ENCODE measurements at regions not wholly inside any gene's neighbourhood (a gene's known extent, or its start where the extent isn't known, plus 50 kb on each side); places are given as distances from the start of the nearest gene placed in this dataset.

DNA sequence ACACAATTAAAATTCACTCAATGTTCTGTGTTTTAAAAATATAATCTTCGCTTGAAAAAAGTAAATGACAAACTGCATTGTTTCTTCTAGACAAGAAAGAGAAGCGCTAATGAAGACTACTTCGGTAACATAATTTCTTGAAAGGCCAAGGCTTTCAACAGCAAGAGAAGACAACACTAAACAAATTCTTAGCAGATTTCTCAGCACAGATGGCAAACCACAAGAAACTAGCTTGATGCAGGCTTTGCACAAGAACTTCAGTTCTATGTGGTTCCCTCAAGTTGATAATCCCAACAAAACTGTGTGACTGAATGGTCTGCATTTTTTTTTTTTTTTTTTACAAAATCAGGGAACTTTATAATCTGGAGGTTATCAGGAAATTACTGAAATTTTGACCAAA, 447.4 kb upstream of the NRSN1 start:
- TF ChIP-seq, protein P1, sequence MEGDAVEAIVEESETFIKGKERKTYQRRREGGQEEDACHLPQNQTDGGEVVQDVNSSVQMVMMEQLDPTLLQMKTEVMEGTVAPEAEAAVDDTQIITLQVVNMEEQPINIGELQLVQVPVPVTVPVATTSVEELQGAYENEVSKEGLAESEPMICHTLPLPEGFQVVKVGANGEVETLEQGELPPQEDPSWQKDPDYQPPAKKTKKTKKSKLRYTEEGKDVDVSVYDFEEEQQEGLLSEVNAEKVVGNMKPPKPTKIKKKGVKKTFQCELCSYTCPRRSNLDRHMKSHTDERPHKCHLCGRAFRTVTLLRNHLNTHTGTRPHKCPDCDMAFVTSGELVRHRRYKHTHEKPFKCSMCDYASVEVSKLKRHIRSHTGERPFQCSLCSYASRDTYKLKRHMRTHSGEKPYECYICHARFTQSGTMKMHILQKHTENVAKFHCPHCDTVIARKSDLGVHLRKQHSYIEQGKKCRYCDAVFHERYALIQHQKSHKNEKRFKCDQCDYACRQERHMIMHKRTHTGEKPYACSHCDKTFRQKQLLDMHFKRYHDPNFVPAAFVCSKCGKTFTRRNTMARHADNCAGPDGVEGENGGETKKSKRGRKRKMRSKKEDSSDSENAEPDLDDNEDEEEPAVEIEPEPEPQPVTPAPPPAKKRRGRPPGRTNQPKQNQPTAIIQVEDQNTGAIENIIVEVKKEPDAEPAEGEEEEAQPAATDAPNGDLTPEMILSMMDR (IDR thresholded peaks at IDR 0.05): no peak
- Histone ChIP-seq H3K4me1 (no peaks in the 10 kb centered on the region), H3K9me3 (no peaks in the 10 kb centered on the region), H3K36me3 (no peaks in the 10 kb centered on the region), H3K27me3 (no peaks in the 10 kb centered on the region), H3K4me3 (no peak overlapping the region), H3K9ac (ENCODE audit: low read depth in 2 of 2, low read length in 2 of 2) (no peak overlapping the region), H3K27ac (no peak overlapping the region)
- no peak for DNase-seq
- intact Hi-C loops (cut with DNase I): no loop called here

DNA sequence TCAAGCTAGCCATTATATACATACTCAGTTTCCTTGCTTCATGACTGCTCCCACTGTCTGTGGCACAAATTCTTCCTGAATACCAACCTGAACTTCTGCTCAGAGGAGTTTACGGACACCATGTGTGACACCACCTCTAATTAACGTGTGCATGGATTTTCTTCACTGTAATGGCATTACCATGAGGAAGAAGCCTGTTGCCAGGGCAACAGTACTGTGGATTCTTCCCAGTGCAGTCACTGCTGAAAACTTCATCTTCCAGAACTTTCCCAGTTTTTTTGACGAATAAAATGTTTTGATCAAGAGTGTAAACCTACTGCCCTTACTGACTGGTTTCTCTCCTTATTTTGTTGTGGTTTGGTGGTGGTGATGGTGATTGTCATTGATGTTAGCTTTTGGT, 444.3 kb upstream of the NRSN1 start:
- H3K27me3 ChIP-seq: no peaks in the 10 kb centered on the region
- no peaks in the 10 kb centered on the region for H3K36me3 ChIP-seq
- H3K9ac ChIP-seq (ENCODE audit: low read depth in 2 of 2, low read length in 2 of 2): no peak overlapping the region
- H3K4me1 ChIP-seq: no peaks in the 10 kb centered on the region
- H3K9me3 ChIP-seq: no peaks in the 10 kb centered on the region
- no peak overlapping the region for H3K27ac ChIP-seq
- intact Hi-C loops (cut with DNase I): no loop called here
- H3K4me3 ChIP-seq: no peak overlapping the region
- no peak for DNase-seq
- TF ChIP-seq, protein P1 (IDR thresholded peaks at IDR 0.05): no peak

DNA sequence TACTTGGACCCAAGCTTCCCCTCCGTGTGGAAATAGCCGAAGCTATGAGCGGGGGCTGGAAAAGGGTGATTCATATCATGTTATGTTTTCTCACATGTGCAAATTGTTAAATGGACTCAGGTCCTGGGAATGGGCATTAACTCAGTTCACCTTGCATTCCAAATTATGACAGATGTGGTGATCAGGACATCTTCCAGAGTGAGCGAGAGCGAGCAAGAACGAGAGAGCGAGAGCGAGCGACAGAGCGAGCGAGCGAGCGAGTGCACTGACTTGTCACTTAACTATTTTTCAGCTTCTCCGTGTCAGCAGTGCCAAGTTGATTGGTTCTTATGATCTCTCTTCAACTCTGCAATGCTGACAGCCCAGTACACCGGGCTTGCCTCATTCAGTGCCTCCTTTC, 437.4 kb upstream of the NRSN1 start:
- H3K9ac ChIP-seq (ENCODE audit: low read depth in 2 of 2, low read length in 2 of 2): no peak overlapping the region
- no peak overlapping the region for H3K4me3 ChIP-seq
- no peaks in the 10 kb centered on the region for H3K36me3 ChIP-seq
- no peaks in the 10 kb centered on the region for H3K4me1 ChIP-seq
- H3K9me3 ChIP-seq: no peaks in the 10 kb centered on the region
- intact Hi-C loops (cut with DNase I): no loop called here
- no peak overlapping the region for H3K27ac ChIP-seq
- DNase-seq: no peak
- TF ChIP-seq, protein P1 (IDR thresholded peaks at IDR 0.05): no peak
- H3K27me3 ChIP-seq: no peaks in the 10 kb centered on the region

DNA sequence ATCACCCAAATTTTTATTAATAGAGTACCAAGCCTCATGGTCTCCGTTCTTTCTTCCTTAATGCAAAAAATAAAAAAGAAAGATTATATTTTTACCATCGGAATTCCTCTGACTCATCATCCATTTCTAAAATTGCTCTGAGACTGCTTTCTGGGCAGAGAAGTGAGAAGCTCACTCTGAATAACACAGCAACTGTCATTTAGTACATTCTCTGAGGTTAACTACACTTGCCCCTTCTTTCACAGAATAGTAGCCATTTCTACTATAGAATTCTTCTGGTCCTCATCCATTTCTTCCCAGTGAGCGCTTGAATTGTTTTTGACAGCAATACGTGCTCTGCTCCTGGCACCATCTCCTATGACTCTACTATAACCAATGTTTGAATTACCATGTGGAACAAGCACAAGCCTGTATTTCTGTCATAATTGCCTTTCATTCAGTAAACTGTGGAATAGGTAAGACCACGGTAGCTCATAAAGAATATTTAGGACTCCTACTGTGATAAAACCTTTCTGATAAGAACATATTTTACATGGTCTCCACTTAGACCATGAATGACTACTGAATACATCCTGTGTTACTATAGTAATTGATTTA, 435.5 kb upstream of the NRSN1 start:
- DNase-seq: no peak
- Histone ChIP-seq H3K4me1 (no peaks in the 10 kb centered on the region), H3K36me3 (no peaks in the 10 kb centered on the region), H3K4me3 (no peak overlapping the region), H3K27me3 (no peaks in the 10 kb centered on the region), H3K9me3 (no peaks in the 10 kb centered on the region), H3K9ac (ENCODE audit: low read depth in 2 of 2, low read length in 2 of 2) (no peak overlapping the region), H3K27ac (no peak overlapping the region)
- TF ChIP-seq, protein P1 (IDR thresholded peaks at IDR 0.05): no peak
- intact Hi-C loops (cut with DNase I): no loop called here

DNA sequence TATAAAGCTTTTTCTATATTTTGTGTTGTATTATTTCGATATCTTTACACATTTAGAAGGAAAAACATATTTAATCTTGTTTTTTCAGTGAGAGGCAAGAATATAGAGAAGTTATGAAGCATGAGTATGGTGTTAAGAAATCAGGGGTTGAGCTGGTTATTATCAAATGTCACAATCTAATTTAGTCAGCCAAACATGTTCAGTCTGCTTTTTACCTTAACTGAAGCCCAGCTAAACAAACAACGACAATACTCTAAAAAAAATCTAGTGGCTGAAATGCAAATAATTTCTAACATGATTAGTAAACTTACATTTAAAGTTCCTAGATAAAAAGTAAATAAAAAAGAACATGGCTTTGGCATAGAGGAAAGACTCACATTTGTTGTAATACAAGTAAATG, 433.8 kb upstream of the NRSN1 start:
- H3K9ac ChIP-seq (ENCODE audit: low read depth in 2 of 2, low read length in 2 of 2): no peak overlapping the region
- H3K4me3 ChIP-seq: no peak overlapping the region
- TF ChIP-seq, protein P1 (IDR thresholded peaks at IDR 0.05): no peak
- no peak overlapping the region for H3K27ac ChIP-seq
- intact Hi-C loops (cut with DNase I): no loop called here
- no peaks in the 10 kb centered on the region for H3K27me3 ChIP-seq
- H3K4me1 ChIP-seq: no peaks in the 10 kb centered on the region
- H3K36me3 ChIP-seq: no peaks in the 10 kb centered on the region
- no peaks in the 10 kb centered on the region for H3K9me3 ChIP-seq
- DNase-seq: no peak
